ENCODE measurements at regions not wholly inside any gene's neighbourhood (a gene's known extent, or its start where the extent isn't known, plus 50 kb on each side); places are given as distances from the start of the nearest gene placed in this dataset.

DNA sequence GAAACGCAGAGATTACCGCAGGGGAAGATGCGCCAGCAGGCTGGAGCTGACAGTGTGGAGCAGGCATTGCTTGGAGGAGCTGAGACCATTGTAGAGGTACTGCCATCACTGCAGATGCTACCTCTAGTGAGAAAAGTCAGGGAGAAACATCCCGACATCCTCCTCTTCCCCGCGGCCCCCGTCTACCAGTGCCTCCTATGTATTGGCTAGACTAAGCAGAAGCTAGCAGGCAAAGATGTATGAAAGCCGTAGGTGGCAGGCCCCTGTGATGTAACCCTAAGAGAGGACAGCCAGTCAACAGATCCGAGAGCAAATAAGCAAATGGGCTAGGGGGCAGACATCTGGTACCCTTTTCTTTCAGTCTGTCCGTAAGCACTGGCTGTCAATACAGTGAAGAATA lies 115.5 kb upstream of the ACTBL2 start:
- no peaks in the 10 kb centered on the region for H3K9me3 ChIP-seq
- 95% methylated on average over 10 of the region's 10 CpGs for WGBS (ENCODE audit: low lambda C conversion rate)
- H2AFZ ChIP-seq (ENCODE audit: low read depth): no peak overlapping the region
- no peak overlapping the region for H3K27ac ChIP-seq (ENCODE audit: low read depth in 2 of 2, low read length in 1 of 2)
- no peaks in the 10 kb centered on the region for H3K9me2 ChIP-seq
- ChIA-PET CTCF (no interaction called here), POLR2A (no interaction called here)
- H3K27me3 ChIP-seq (ENCODE audit: insufficient read depth): no peaks in the 10 kb centered on the region
- H3F3A ChIP-seq (replicated peaks; ENCODE audit: insufficient read depth): no peaks in the 10 kb centered on the region
- no peaks in the 10 kb centered on the region for H3K36me3 ChIP-seq (replicated peaks in 1 of 2; ENCODE audit: control insufficient read depth in 1 of 2, insufficient read depth in 2 of 2, low read length in 1 of 2)
- H3K9ac ChIP-seq: no peak overlapping the region
- no peak for DNase-seq
- TF ChIP-seq FOXJ3 (CRISPR knock-in tag; IDR thresholded peaks at IDR 0.05): no peak
- no peak for TF ChIP-seq TCF12 (IDR thresholded peaks at IDR 0.05)
- no peak for TF ChIP-seq ELF1 (IDR thresholded peaks at IDR 0.05)
- H4K20me1 ChIP-seq (ENCODE audit: insufficient read depth): no peaks in the 10 kb centered on the region
- no peak overlapping the region for H3K4me2 ChIP-seq
- no peaks in the 10 kb centered on the region; a peak in 1 of 4 replicates for H3K4me1 ChIP-seq (ENCODE audit: control insufficient read depth in 1 of 2, insufficient read depth in 2 of 2, low read depth in 1 of 2, low read length in 1 of 2)
- H3K79me2 ChIP-seq (ENCODE audit: insufficient read depth): no peaks in the 10 kb centered on the region
- no peak overlapping the region for H3K4me3 ChIP-seq (ENCODE audit: low read depth in 2 of 2, low read length in 1 of 2)

DNA sequence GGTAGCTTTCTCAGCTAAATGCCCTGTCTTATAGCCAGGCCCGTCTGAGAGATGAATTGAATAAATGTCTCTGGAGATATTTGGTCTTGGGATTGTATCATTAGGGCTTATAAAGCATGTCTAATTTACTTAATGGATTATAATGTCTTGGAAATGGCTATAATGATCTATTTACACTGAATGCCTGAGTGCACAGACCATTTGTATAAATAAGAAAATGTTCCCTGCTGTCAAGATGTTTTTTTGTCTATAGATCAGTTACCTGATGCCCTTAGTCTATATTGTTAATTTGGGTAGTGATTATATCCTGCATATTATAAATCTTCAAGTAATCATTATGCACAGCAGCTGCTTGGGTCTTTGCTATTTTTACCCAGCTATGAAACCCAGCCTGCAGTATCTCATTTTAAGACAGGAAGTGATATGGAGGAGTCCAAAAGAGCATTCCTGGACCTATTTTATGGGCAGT lies 112.9 kb upstream of the ACTBL2 start:
- H3K27me3 ChIP-seq (ENCODE audit: insufficient read depth): no peaks in the 10 kb centered on the region
- no peaks in the 10 kb centered on the region for H3K79me2 ChIP-seq (ENCODE audit: insufficient read depth)
- no peak overlapping the region for H3K9ac ChIP-seq
- H2AFZ ChIP-seq (ENCODE audit: low read depth): no peak overlapping the region
- H3K4me1 ChIP-seq (ENCODE audit: control insufficient read depth in 1 of 2, insufficient read depth in 2 of 2, low read depth in 1 of 2, low read length in 1 of 2): no peaks in the 10 kb centered on the region; a peak in 1 of 4 replicates
- no peaks in the 10 kb centered on the region for H3K9me2 ChIP-seq
- no peak overlapping the region for H3K4me3 ChIP-seq (ENCODE audit: low read depth in 2 of 2, low read length in 1 of 2)
- H3K27ac ChIP-seq (ENCODE audit: low read depth in 2 of 2, low read length in 1 of 2): no peak overlapping the region
- TF ChIP-seq EP300 (IDR thresholded peaks at IDR 0.05; ENCODE audit: borderline replicate concordance in 1 of 2, low read depth in 1 of 2, low read length in 1 of 2) (no peak), YY1 (IDR thresholded peaks at IDR 0.05; ENCODE audit: low read depth) (no peak), JUND (IDR thresholded peaks at IDR 0.05) (no peak), MEF2A (IDR thresholded peaks at IDR 0.05; ENCODE audit: borderline replicate concordance, low read depth) (no peak), ELF1 (IDR thresholded peaks at IDR 0.05) (no peak), NFIC (IDR thresholded peaks at IDR 0.05; ENCODE audit: borderline replicate concordance) (no peak), SMC3 (IDR thresholded peaks at IDR 0.05; ENCODE audit: low read depth, low read length) (no peak), CHD2 (IDR thresholded peaks at IDR 0.05; ENCODE audit: low read length, partially characterized antibody) (no peak), TEAD4 (IDR thresholded peaks at IDR 0.05; ENCODE audit: borderline replicate concordance, insufficient read depth) (no peak), TAF1 (IDR thresholded peaks at IDR 0.05; ENCODE audit: borderline replicate concordance, low read depth, low read length) (no peak)
- TF ChIP-seq, protein P1, sequence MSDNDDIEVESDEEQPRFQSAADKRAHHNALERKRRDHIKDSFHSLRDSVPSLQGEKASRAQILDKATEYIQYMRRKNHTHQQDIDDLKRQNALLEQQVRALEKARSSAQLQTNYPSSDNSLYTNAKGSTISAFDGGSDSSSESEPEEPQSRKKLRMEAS (IDR thresholded peaks at IDR 0.05; ENCODE audit: low read depth): no peak
- TF ChIP-seq, protein P2, sequence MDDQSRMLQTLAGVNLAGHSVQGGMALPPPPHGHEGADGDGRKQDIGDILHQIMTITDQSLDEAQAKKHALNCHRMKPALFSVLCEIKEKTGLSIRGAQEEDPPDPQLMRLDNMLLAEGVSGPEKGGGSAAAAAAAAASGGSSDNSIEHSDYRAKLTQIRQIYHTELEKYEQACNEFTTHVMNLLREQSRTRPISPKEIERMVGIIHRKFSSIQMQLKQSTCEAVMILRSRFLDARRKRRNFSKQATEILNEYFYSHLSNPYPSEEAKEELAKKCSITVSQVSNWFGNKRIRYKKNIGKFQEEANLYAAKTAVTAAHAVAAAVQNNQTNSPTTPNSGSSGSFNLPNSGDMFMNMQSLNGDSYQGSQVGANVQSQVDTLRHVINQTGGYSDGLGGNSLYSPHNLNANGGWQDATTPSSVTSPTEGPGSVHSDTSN (IDR thresholded peaks at IDR 0.05): no peak
- TF ChIP-seq, protein P3, sequence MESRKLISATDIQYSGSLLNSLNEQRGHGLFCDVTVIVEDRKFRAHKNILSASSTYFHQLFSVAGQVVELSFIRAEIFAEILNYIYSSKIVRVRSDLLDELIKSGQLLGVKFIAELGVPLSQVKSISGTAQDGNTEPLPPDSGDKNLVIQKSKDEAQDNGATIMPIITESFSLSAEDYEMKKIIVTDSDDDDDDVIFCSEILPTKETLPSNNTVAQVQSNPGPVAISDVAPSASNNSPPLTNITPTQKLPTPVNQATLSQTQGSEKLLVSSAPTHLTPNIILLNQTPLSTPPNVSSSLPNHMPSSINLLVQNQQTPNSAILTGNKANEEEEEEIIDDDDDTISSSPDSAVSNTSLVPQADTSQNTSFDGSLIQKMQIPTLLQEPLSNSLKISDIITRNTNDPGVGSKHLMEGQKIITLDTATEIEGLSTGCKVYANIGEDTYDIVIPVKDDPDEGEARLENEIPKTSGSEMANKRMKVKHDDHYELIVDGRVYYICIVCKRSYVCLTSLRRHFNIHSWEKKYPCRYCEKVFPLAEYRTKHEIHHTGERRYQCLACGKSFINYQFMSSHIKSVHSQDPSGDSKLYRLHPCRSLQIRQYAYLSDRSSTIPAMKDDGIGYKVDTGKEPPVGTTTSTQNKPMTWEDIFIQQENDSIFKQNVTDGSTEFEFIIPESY (IDR thresholded peaks at IDR 0.05; ENCODE audit: borderline replicate concordance, low read depth): no peak
- ChIA-PET POLR2A (no interaction called here), CTCF (interaction anchor here (1.2 kb wide), 1 partner anchor 100 kb away, joined by 3 read pairs; no protein-coding TSS in a partner anchor)
- no peaks in the 10 kb centered on the region for H4K20me1 ChIP-seq (ENCODE audit: insufficient read depth)
- H3K36me3 ChIP-seq (replicated peaks in 1 of 2; ENCODE audit: control insufficient read depth in 1 of 2, insufficient read depth in 2 of 2, low read length in 1 of 2): no peaks in the 10 kb centered on the region
- H3F3A ChIP-seq (replicated peaks; ENCODE audit: insufficient read depth): no peaks in the 10 kb centered on the region
- no peak for DNase-seq
- H3K4me2 ChIP-seq: no peak overlapping the region
- H3K9me3 ChIP-seq: no peaks in the 10 kb centered on the region
- WGBS (ENCODE audit: low lambda C conversion rate): 48% methylated on average over 1 of the region's 1 CpG
